ENCODE measurements at regions not wholly inside any gene's neighbourhood (a gene's known extent, or its start where the extent isn't known, plus 50 kb on each side); places are given as distances from the start of the nearest gene placed in this dataset.

- no peak for TF ChIP-seq BCL11A (IDR thresholded peaks at IDR 0.05; ENCODE audit: low read depth in 2 of 2, low read length in 2 of 2)
- no peak for TF ChIP-seq HDAC6 (IDR thresholded peaks at IDR 0.05; ENCODE audit: low read depth, low read length)
- no peak for TF ChIP-seq POLR2AphosphoS5 (IDR thresholded peaks at IDR 0.05; ENCODE audit: low read depth, low read length)
Observed at GRCh38 chr3:72100601-72101187, 315.7 kb upstream of the PROK2 start.

Measured in H1 (cell line).